ENCODE measurements at regions not wholly inside any gene's neighbourhood (a gene's known extent, or its start where the extent isn't known, plus 50 kb on each side); places are given as distances from the start of the nearest gene placed in this dataset.
A peak's percentile ranks its signal among the peaks of the same experiment; 100 is the strongest.
"Not testable (repeated sequence)": the region's sequence is repeated elsewhere in the genome, so short reads cannot be mapped to it uniquely, and the experiment has no call there.

DNA sequence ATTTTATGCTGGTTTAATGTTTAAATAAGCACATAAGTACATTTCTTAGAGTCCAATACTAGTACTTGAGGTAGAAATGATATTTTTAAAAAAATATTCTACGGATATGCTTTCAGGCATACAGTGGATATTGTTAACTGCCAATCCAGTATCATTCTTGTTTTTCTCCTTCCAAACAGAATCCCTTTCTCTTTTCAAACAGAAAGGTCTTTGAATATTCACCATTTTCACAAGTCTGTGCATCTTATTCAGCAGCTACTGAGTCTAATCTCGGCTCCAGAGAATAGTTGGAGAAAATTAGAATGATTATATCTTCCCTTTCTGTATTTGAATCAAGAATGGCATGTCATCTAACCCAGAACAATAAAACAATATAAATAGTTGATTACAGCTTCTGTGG is 174.5 kb downstream of the GOLGA6L6 start:
- DNase-seq, result no peak

DNA sequence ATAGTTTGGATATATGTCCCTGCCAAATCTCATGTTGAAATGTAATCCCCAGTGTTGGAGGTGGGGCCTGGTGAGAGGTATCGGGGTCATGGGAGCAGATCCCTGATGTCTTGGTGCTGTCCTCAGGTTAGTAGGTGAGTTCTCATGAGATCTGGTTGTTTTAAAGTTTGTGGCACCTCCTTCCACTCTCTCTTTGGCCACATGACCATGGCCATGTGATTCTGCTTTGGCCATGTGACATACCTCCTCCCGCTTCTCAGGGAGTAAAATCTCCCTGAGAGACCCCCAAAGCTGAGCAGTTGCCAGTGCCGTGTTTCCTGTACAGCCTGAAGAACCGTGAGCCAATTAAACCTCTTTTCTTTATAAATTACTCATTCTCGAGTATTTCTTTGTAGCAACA is 178.0 kb downstream of the GOLGA6L6 start:
- not testable (repeated sequence) for DNase-seq

- no peak for DNase-seq
Measured at GRCh38 chr15:20361091-20361490, 180.5 kb downstream of the GOLGA6L6 start.

DNA sequence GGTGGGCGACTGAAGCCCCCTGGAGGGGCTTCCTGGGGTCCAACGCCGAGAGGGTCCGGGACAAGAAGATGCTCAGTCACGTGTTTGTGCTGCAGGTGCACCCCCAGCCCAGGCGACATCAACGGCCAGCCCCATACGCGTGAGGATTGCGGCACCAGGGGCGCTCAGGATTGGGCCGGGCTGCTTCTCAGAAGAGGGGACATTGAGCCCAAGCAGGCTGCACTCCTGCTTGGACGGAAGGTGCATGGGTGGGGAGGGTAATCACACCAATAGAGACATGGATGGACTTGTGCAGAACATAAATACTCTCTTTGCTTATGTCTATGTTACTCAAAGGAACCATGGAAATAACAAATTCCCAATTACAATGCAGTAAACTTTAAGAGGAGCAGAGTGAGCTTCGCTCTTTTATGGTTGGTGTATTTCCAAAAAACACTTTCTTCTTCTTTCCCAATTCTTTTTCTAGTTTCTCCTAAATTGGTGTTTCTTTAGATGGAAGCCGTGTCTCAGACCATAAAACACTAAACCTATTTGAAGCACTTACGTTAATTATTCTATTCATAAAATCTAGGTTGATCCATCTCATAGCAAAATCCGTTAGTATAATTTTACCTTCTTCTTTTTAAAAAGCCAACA is 182.7 kb downstream of the GOLGA6L6 start:
- DNase-seq, result no peak

- no peak for DNase-seq
Measured at GRCh38 chr15:20358066-20358778, 183.4 kb downstream of the GOLGA6L6 start.

- no peak for DNase-seq
Measured at GRCh38 chr15:20357481-20358065, 184.0 kb downstream of the GOLGA6L6 start.

DNA sequence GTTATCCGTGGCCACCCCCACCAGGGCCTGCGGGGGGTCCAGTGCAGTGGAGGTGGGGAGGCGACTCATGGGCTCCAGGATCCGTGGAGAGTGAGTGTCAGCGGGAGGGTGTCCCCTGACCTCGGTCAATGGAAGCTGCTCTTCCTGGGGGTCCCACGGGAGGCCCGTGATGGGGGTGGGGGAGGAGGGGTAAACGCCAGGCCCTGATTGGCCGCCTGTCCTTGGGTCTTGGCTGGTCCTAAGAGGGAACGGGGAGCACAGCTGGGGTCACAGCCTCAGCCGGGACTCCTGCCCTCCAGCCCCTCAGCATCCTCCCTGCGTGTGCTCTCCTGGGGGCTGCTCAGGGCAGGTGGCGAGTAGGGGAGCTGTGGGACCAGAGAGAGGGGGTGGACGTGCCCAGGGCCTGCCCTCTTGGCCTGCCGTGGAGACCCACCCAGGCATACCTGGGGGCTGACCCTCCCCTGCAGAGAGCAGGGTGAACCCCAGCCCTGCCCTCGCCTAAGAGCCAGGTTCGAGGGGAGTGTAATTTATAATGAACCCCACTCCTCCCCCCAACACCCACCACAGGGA is 184.6 kb downstream of the GOLGA6L6 start:
- no peak for DNase-seq

DNA sequence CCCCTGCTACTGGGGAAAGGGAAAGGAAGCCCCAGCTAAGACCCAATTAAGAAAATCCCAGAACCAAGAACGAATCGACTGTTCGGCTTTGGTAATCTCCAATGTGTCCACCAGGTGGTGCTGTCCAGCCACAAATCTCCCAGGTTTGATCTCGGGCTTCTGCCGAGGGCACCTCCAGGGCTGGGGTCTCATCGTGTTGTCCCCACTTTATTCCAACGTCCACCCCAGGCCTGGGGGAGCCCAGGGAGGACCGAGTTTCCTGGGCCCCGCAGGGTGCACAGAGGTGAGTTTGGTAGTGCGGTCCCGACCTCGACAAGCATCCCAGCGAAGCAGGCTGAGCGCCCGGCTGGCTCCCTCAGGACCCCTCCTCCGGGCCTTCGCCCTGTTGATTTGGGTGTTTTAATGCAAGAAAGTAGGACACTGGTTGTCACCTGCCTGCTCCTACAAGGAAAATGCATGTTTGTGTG is 185.1 kb downstream of the GOLGA6L6 start:
- DNase-seq, result peak; percentile 78

DNA sequence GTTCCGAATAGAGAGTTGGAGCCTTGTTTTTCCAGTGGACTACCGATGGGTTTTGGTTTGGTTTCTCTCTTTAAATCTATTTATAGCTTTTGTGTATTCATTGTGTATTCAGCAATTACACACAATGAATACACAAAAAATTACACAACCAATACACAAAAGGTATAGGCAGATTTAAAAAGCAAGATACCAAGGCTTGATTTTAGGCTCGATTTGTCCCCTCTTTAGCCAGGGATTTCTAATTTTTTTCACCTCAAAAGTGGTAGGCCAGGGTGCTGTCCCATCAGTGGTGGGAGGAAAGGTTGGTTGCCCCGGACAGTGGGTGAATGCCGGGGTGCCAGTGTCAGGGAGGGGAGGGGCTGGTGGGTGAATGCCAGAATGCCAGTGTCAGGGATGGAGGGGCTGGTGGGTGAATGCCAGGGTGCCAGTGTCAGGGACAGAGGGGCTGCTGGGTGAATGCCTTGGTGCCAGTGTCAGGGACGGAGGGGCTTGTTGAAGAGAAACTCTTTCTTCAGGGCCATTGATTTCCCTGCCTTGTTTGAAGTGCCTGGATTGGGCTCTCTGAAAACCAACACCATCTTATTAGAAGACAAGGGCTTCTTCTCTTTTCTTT is 186.2 kb downstream of the GOLGA6L6 start:
- no peak for DNase-seq

- DNase-seq, result not testable (repeated sequence)
Measured at GRCh38 chr15:20354884-20355223, 186.7 kb downstream of the GOLGA6L6 start.

- no peak for DNase-seq
Measured at GRCh38 chr15:20353966-20354883, 187.4 kb downstream of the GOLGA6L6 start.

GRCh38 chr15:20352241-20353200 is 189.1 kb downstream of the GOLGA6L6 start:
- no peak for DNase-seq

DNA sequence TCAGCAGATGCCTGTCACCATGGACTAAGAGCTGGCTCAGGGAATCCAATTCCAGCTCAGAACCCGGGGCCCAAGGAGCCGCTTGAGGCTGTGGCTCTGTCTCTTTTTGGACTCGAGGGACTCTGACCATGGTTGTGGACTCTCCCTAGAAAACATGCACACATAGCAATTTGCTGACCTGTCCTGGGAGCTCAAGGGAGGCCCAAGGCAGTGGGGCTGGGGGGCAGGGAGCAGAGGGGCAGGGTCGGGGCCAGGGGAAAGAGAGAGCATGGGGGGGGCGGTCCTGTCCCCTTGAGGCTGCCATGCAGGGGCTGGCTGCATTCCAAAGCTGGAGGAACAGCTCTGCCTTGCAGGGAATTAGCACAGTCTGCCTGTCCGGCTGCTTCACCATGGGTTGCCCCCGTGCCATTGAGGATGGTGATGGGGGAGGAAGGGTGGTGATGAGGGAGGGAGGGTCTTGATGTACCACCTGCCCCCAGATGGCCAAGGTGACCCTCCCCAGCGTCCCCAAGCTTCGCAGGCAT is 190.1 kb downstream of the GOLGA6L6 start:
- DNase-seq, result no peak

DNA sequence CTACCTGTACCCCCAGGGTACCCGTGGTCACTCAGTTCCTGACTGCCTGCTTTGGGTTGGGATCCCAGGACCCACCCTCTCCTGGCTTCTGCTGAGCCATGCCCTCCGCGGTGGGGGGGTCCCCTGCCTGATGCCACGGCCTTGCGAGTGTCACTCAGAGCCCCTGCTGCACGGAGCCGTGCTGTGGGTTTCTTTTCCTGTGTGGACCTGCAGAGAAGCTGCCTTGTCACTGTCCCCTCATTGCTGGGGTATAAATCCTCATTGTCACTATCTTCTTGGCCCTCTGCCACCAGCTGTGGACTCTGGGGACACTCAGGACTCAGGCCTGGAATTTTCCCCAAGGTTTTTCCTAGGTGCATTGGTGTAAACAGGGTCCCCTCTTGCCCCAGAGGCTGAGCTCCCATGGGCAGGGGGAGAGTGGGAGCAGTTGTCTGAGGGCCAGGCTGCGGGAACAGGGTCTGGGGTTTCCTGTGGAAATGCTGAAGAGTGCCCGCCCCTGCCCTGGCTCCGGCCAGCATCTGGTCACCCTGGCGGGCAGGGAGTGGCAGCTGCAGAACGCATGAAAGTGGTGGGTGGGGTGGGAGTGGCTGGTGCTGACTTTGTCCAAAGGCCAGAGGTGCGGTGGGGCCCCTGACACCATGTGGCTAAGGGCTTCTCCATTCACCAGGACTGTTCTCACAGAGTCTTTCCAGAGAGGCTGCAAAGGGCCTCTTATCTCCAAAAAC is 191.7 kb downstream of the GOLGA6L6 start:
- no peak for DNase-seq

DNA sequence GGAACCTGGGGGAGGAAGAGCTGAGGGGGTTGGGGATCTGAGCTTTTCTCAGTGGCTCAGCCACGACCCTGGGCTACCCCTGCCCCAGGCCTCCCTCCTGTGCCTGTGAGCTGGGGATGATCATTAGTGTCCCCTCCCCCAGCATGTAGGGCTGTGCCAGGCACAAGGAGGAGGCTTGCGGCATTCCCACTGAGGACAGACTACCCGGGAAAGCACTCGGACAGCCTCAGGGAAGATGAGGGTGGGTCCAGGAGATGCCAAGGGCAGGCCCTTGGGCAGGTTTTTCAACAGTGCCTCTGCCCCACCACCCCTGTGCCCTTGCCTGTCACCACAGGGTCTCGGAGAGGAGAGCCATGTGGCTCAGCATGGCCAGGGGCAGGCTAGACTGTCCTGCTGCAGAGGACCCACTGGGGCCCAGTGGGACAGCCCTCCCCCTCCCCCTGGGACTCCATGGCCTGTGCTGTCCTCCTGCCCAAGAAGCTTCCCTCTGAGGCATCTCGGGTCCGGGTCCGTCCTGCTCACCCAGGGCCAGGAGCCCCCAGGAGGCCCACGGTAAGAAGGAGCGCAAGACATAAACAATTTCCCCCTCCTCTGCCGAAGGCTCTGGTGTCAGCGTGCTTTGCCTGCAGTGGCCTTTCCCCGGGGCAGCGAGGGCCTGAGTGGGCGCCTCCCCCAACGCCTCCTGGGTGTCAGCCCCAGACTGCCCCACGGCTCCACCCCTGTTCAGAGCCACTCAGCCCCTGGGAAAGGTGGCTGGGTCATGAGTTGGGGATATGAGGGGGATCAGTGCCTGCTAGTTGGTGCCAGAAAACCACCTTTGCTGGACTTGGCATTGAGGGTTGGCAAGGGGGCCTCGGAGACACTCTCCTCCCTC is 192.5 kb downstream of the GOLGA6L6 start:
- no peak for DNase-seq

DNA sequence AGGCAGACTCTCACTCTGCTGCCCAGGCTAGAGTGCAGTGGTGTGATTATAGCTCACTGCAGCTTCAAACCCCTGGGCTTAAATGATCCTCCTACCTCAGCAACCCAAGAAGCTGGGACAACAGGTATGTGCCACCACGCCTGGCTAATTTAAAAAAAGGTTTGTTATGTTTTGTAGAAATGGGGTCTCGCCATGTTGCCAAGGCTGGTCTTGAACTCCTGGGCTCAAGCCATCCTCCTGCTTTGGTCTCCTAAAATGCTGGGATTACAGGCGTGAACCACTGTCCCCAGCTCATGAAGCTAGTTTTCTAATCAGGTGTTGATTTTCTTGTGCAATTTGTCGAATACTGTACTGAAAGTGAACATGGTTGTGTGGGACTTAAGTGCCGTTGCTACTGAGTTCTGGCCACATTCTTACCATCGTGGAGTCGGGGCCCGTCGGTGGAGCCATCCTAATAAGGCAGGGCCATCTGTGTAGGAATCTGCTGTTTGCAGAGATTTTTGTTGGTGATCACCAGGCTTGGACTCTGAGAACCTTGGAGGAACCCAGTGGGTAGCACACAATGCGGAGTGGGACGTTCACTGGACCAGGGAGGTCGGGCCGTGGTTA is 193.2 kb downstream of the GOLGA6L6 start:
- no peak for DNase-seq

DNA sequence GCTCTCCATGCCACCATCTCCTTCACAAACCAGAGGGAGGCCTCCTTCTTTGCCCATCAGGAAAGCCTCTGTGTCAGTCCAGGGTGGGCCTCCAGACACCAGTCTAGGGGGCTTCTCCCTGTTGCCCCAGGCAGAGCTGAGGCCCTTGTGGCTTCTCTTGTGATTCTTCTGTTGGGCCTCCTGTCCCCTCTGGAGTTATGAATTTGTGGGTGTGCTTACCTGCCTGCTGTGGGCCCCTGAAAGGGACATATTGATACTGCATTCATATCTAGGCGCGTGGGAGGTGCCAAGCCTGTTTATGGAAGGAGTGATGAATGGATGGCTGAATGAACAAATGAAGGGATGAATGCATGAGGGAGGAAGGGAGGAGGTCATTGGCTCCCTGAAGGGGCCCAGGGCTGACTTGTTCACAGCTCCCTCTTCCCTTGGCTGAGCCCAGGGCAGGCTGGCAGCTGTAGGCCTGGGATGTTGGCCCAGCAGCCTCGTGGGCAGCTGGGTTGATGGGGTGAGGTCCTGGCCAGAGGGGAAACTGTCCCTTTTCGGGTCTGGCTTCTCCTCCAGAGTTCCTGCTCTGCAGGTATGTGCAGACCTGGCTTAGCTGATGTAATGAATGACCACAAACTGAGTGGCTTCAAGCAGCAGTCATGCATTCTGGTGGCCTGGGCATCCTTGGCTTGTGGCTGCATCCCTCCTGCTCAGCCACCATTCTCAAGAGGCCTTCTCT is 195.4 kb downstream of the GOLGA6L6 start:
- no peak for DNase-seq

DNA sequence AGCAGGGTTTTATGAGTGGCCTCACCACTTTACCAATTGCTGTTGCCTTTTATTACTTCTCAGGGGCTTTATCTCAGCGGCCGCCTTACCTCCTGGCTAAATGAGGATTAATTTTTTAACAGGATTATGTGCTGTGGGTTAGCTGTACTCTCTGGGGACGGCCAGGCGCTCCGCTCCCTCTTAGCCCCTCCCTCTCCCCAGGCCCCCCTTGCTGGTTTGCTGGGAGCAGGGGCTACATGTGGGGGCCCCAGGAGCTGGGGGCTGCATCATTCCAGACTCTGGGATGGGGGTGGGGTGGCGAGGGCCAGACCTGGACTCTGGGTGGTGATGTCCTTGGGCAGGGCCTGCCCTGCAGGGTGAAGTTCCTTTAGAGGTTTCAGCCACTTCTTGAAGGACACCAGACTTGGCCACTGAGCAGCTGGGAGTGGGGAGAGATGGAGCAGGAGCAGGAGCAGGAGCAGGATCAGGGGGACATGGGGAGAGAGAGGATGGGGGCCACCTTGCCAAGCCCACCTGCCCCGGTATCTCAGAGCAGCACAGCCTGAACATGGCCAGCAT is 196.1 kb downstream of the GOLGA6L6 start:
- DNase-seq, result no peak

Measured in CD4-positive, alpha-beta T cell treated with Interleukin-12 subunit alpha and Interleukin-12 subunit beta, for 1 hour (primary cell).